T-helper 1 cell treated with Interleukin-12 subunit alpha and Interleukin-12 subunit beta and Interleukin-4 antibody, amounts not matched to agents 30 ng/mL and 1 ng/mL, for 36 hours (primary cell): ENCODE measurements at regions not wholly inside any gene's neighbourhood (a gene's known extent, or its start where the extent isn't known, plus 50 kb on each side); places are given as distances from the start of the nearest gene placed in this dataset.
"Not testable (repeated sequence)": the region's sequence is repeated elsewhere in the genome, so short reads cannot be mapped to it uniquely, and the experiment has no call there.

ENCODE experiments used
- intact Hi-C: fragments of 100-400 bp; cut with micrococcal nuclease; formaldehyde crosslinking; loops from one replicate; pipeline ENCODE4 v1.15.1; 2024

DNA sequence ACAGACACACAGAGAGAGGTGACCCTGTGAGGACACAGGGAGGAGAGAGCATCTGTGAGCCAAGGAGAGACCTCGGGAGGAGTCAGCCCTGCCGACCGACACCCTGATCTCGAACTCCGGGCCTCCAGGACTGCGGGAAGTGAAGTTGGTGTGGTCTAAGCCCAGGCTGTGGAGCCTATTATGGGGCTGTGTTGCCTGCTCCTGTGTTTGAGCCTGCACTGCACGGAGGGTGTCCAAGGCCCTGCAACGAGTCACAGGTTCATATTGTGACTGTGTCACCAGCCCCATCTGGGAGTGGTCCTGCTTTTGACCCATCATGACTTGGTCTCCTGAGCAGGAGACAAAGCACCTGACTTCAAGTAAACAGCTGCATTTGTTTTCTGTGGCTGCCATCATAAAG is 186.0 kb upstream of the AJAP1 start:
- intact Hi-C loops: no loop called here

GRCh38 chr1:4468804-4469514 is 185.4 kb upstream of the AJAP1 start:
- intact Hi-C loops: no loop called here

DNA sequence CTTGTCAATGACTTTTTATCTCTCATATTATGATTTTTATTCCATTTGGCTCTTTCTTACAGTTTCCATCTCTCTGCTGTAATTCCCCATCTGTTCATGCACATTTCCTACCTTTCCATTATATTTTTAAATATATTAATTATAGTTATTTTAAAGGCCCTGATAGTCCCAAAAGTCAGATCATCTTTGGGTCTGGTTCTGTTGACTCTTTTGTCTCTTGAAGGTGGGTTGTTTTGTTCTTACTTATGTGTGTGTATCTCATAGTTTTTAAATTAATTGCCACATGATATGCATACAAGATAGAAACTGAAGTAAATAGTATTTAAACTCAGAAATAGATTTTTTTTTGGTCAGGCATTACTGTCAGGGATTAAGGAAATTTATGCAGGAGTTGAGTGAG is 178.0 kb upstream of the AJAP1 start:
- intact Hi-C loops: no loop called here

DNA sequence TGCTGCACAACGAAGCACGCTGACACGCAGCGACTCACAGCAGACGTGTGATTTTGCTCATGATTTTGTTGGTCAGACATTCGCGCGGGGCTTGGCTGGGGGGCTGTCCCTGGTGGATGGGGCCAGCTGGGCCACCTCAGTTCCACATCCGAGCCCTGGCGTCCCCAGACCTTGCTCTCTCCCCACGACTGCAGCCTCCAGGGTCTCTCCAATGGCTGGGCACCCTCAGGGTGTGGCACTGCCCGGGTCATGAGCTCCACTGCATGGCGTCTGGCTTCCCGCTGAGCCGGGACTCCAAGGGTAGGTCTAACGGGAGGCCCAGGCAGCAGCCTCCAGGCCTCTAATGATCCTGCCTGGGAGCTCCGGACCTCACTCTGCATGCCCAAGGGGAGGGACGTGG is 173.0 kb upstream of the AJAP1 start:
- intact Hi-C loops: no loop called here

GRCh38 chr1:4482526-4482925 is 171.9 kb upstream of the AJAP1 start:
- intact Hi-C loops: no loop called here

DNA sequence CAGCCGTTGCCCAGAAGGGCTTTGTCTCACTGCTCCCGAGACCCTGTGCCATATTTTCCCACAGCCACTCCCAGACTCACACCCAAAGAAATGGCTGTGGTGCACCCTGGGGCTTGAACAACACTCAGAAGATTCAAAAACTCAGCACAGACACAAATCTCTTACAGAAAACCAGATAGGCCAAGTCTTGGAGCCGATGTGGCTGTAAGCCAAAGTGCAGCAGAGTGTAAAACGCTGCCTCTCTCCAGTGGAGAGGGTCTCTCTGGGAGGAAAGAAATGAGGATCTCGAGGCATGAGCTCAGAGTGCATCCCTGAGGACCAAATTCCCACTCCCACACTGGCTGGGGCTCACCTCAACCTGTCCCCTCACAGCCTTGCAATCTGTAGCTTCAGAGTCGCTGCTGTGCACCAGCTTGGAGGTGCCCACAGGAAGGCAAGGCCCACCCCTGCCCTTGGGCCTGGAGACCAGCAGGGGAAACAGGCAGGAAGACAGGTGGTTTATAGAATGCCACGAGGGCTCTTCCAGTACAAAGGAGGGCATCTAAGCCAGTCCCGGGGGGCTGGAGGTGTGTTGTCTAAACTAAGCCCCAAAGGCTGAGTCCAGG is 171.3 kb upstream of the AJAP1 start:
- intact Hi-C loops: no loop called here

DNA sequence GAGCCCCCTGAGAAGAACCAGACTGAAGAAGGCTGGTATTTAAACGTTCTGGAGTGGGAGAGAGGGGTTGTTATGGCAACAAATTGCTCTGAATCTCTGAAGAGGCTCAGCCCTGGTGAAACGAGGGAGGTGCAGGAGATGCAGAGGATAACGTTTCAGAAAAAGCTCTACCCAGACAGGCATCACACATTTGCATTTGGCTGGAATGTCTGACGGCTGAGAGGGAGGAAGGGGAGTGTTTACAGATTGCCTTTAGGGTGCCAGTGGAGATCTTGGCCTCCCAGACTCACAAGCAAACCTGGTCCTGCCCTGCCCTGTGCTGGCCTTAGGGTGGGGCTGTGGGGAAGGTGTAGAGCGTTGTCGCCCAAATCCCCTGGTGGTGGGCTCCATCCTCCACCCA is 169.0 kb upstream of the AJAP1 start:
- intact Hi-C loops: no loop called here

DNA sequence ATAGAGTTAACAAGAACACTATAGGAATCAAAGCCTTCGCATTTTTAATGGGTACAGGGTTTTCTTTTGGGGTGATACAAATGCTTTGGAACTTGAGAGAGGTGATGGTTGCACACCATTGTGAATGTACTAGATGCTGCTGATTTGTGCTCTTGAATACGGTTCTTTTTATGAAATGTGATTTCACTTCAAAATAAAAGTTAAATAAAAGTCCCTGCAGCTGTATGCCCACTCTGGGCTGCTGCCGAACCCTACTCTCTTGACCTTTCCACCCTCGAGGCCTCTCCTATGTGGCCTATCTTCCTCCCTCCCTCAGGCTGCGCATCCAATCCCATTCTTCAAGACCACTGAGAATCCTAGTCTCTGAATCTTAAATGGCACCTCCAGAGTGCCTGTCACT is 168.5 kb upstream of the AJAP1 start:
- intact Hi-C loops: no loop called here

DNA sequence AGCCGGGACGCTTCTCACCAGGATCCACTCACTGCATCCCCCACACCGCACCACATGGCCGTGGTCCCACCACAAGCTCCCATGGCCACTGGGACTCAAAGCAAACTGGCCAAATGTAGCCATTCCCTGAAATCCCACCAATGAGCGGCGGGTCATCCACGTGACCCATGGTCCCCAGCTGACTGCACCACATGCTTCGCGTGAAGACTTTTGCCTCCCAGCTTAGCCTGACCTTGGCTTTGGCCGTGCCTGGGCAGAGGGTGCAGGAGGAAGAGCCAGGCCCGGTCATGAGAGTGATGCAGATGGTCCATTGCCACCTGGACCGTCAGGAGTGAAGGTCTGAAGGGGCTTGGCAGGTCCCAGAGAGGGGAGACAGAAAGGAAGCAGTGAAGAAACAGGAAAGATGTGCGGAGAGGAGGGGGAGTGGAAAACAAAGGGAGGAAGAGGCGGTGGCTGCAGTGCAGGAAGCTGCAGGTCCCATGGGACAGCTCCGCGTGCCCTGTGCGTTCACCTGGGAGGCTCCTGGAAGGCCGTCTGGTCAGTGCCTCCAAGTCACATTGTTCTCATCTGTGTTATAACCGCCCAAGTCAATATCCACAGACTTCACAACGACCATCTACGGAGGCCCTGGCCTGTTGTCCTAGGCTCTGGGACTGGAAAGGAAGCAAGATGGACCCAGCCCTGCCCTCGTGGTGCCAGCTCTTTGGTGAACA is 167.8 kb upstream of the AJAP1 start:
- intact Hi-C loops: no loop called here

- intact Hi-C loops: no loop called here
Observed at GRCh38 chr1:4488018-4488417, 166.4 kb upstream of the AJAP1 start.

GRCh38 chr1:4489486-4489885 is 164.9 kb upstream of the AJAP1 start:
- intact Hi-C loops: no loop called here

DNA sequence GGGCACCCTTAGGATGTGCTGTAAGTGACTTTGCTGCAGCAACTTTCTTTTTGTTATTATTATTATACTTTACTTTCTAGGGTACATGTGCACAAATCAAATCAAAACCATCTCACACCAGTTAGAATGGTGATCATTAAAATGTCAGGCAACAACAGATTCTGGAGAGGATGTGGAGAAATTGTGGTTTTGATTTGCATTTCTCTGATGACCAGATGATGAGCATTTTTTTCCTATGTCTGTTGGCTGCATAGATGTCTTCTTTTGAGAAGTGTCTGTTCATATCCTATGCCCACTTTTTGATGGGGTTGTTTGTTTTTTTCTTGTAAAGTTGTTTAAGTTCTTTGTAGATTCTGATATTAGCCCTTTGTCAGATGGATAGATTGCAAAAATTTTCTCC is 164.4 kb upstream of the AJAP1 start:
- intact Hi-C loops: not testable (repeated sequence)

DNA sequence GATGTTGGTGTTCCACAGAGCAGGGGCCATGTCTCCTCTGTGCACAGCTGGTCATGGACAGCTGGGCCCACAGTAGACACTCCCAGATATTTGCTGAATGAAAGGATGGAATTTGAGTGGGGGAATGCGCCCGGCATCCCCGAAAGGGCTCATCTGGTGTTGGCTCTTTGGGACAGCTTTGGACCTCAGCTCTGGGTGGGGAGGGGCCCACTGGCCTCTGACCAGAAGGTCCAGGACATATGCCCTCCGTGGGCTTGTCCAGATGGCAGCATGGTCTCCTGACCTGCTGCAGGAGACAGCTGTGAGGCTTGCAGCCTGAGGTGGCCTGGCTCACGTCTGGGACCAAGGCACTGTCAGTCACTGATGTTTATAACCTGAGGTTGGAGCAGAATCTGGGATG is 160.4 kb upstream of the AJAP1 start:
- intact Hi-C loops: no loop called here

DNA sequence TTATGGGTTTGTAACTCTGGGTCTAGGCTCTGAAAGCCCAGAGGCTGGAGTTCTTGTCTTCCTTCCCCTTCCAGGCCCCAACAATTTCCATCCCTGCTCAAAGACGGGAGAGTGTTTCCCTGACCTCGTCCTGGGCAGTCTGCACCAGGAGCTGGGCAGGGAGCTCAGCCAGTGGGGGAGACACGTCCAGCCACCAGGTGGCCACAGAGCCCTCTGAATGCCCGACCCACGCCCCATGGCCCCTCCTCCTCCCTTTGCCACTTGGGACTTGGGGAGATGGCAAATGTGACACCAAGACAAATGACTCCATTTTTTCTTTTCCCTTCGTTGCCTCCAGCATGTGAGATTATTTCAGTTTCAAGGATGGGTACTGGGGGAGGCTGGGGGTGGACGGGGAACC is 159.9 kb upstream of the AJAP1 start:
- intact Hi-C loops: no loop called here

DNA sequence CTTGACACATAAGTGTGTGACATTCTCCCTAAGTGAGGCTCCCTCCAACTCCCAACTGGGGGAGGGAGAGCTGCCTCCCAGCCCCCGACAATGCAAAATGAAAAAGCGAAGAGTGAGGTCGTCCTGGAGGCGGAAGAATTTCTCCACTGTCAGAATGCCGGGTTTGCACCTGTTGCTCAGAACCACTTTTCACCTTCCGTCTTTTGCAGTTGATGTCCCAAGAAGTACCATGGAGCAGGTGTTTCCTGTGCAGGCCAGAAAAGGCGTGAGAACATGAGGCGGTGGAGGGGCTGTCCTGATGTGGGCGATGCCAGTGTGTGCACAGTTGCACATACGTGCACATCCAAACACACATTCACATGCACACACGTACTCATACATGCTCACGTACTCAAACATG is 158.6 kb upstream of the AJAP1 start:
- intact Hi-C loops: no loop called here

DNA sequence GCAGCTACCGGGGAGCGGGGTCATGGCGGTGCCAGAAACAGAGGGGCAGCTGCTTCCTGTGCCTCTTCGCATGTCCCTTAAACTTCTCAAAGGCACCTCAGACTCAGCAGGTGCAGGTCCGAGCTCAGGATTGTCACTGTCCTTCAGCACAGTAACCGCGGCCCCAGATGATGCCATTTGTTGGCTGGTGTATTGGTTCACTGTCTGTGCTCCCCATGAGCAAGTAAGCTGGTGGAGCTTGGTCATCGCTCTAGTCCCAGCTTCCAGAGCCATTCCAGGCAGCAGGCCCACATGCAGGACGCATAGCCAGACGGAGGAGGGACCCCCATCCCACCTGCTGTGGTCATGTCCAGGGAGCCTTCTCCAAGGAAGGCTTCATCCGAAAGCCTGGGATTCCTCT is 154.0 kb upstream of the AJAP1 start:
- intact Hi-C loops: no loop called here

- intact Hi-C loops: no loop called here
Observed at GRCh38 chr1:4506591-4506990, 147.8 kb upstream of the AJAP1 start.

- intact Hi-C loops: no loop called here
Observed at GRCh38 chr1:4509206-4509605, 145.2 kb upstream of the AJAP1 start.

DNA sequence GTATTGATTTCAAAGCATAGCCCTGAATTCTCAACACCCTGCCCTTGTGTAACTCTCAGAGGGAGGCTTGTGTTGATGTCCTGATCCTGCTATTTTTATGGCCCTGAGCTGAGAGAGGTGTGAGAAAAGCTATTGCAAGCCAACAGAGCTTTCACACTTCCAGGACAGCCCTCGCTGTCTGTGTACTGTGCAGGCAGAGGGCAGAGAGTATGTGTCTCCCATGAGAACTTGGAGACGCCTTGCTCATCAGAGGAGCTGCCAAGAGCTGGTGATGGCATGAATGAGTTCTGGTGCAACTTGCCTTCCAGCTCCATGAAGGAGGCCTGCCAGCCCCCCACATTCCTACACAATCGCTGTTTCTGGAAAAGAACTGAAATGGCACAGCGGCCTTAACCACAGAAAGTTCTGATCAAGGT is 144.1 kb upstream of the AJAP1 start:
- intact Hi-C loops: no loop called here

- intact Hi-C loops: no loop called here
Observed at GRCh38 chr1:4511374-4511773, 143.0 kb upstream of the AJAP1 start.

- intact Hi-C loops: no loop called here
Observed at GRCh38 chr1:4512636-4513035, 141.8 kb upstream of the AJAP1 start.

- intact Hi-C loops: no loop called here
Observed at GRCh38 chr1:4513685-4514084, 140.7 kb upstream of the AJAP1 start.
